H9 (cell line): ENCODE measurements at regions not wholly inside any gene's neighbourhood (a gene's known extent, or its start where the extent isn't known, plus 50 kb on each side); places are given as distances from the start of the nearest gene placed in this dataset.

Experiments
- DNase-seq: peaks from one replicate; pipeline ENCODE4 v3.0.0-alpha.2; 2017
- H2AFZ ChIP-seq: one replicate; pipeline ENCODE4 v1.6.1; 2013; ENCODE audit warnings: mild to moderate bottlenecking, low read length, control low read depth, moderate library complexity
- H2AK5ac ChIP-seq: 2 replicates; pipeline ENCODE4 v1.6.1; 2013; ENCODE audit warnings: low read length, control low read depth, mixed read lengths; ENCODE audit not compliant: insufficient read length
- H2BK120ac ChIP-seq: one replicate; pipeline ENCODE4 v1.6.1; 2013; ENCODE audit warnings: low read depth, mild to moderate bottlenecking, low read length, control low read depth, inconsistent platforms; ENCODE audit not compliant: poor library complexity, severe bottlenecking
- H2BK12ac ChIP-seq: 2 replicates; pipeline ENCODE4 v1.6.1; 2013; ENCODE audit warnings: low read length, control low read depth, mixed read lengths, low read depth; ENCODE audit not compliant: insufficient read length
- H2BK15ac ChIP-seq: 2 replicates; pipeline ENCODE4 v1.6.1; 2013; ENCODE audit warnings: low read depth, low read length, control low read depth
- H2BK20ac ChIP-seq: one replicate; pipeline ENCODE4 v1.6.1; 2013; ENCODE audit warnings: low read depth, mild to moderate bottlenecking, low read length, control low read depth, inconsistent platforms; ENCODE audit not compliant: poor library complexity, severe bottlenecking
- H2BK5ac ChIP-seq: 2 replicates; pipeline ENCODE4 v1.6.1; 2013; ENCODE audit warnings: low read length, control low read depth, mixed read lengths; ENCODE audit not compliant: insufficient read length
- H3K14ac ChIP-seq: 2 replicates; pipeline ENCODE4 v1.6.1; 2013; ENCODE audit warnings: low read length, control low read depth; ENCODE audit not compliant: insufficient read depth
- H3K18ac ChIP-seq: 2 replicates; pipeline ENCODE4 v1.6.1; 2013; ENCODE audit warnings: low read depth, mild to moderate bottlenecking, mixed read lengths, low read length, control low read depth; ENCODE audit not compliant: insufficient read length
- H3K23ac ChIP-seq: 2 replicates; pipeline ENCODE4 v1.6.1; 2013; ENCODE audit warnings: low read length, control low read depth, mixed read lengths, low read depth; ENCODE audit not compliant: insufficient read length
- H3K23me2 ChIP-seq: 2 replicates; pipeline ENCODE4 v1.6.1; 2013; ENCODE audit warnings: low read depth, mild to moderate bottlenecking, mixed read lengths, low read length, control low read depth; ENCODE audit not compliant: insufficient read length, poor library complexity, severe bottlenecking
- H3K27ac ChIP-seq: 2 replicates; pipeline ENCODE4 v1.5.1; 2013; ENCODE audit warnings: low read length, control low read depth, mixed read lengths, low read depth; ENCODE audit not compliant: insufficient read length
- H3K27me3 ChIP-seq: 2 replicates; pipeline ENCODE4 v1.6.1; 2013; ENCODE audit warnings: low read length, control low read depth, inconsistent platforms; ENCODE audit not compliant: insufficient read depth
- H3K4ac ChIP-seq: 2 replicates; pipeline ENCODE4 v1.6.1; 2013; ENCODE audit warnings: low read depth, mild to moderate bottlenecking, control low read depth, inconsistent platforms, low read length, moderate library complexity
- H3K4me1 ChIP-seq: 2 replicates; pipeline ENCODE4 v1.6.1; 2013; ENCODE audit warnings: low read length, control low read depth, inconsistent platforms; ENCODE audit not compliant: insufficient read depth
- H3K4me2 ChIP-seq: 2 replicates; pipeline ENCODE4 v1.6.1; 2013; ENCODE audit warnings: low read length, control low read depth, mixed read lengths; ENCODE audit not compliant: insufficient read length, insufficient read depth
- H3K56ac ChIP-seq: 2 replicates; pipeline ENCODE4 v1.6.1; 2013; ENCODE audit warnings: low read depth, mild to moderate bottlenecking, mixed read lengths, low read length, control low read depth; ENCODE audit not compliant: insufficient read length
- H3K79me1 ChIP-seq: 2 replicates; pipeline ENCODE4 v1.6.1; 2013; ENCODE audit warnings: low read depth, mild to moderate bottlenecking, moderate library complexity, low read length, control low read depth, inconsistent platforms; ENCODE audit not compliant: insufficient read depth, poor library complexity, severe bottlenecking
- H3K79me2 ChIP-seq: 2 replicates; pipeline ENCODE4 v1.6.1; 2013; ENCODE audit warnings: low read length, control low read depth, inconsistent platforms; ENCODE audit not compliant: insufficient read depth
- H3K9ac ChIP-seq: 2 replicates; pipeline ENCODE4 v1.6.1; 2013; ENCODE audit warnings: low read length, control low read depth, mixed read lengths; ENCODE audit not compliant: insufficient read length; ENCODE audit errors: extremely low read depth
- H3K9me3 ChIP-seq: one replicate; pipeline ENCODE4 v1.6.1; 2013; ENCODE audit warnings: low read depth, low read length, inconsistent platforms; ENCODE audit not compliant: control insufficient read depth
- H3T11ph ChIP-seq: one replicate; pipeline ENCODE4 v1.6.1; 2013; ENCODE audit warnings: mild to moderate bottlenecking, low read length, control low read depth, inconsistent platforms
- H4K20me1 ChIP-seq: one replicate; pipeline ENCODE4 v1.6.1; 2013; ENCODE audit not compliant: control insufficient read depth, insufficient read length, insufficient read depth
- H4K5ac ChIP-seq: 2 replicates; pipeline ENCODE4 v1.6.1; 2013; ENCODE audit warnings: low read depth, mild to moderate bottlenecking, mixed read lengths, low read length, control low read depth; ENCODE audit not compliant: insufficient read length
- H4K8ac ChIP-seq: replicated peaks from 2 replicates; pipeline ENCODE4 v1.6.1; 2013; ENCODE audit warnings: low read length, control low read depth, mixed read lengths, low read depth; ENCODE audit not compliant: insufficient read length
- H4K91ac ChIP-seq: 2 replicates; pipeline ENCODE4 v1.6.1; 2013; ENCODE audit warnings: low read depth, mild to moderate bottlenecking, moderate library complexity, mixed read lengths, low read length, control low read depth; ENCODE audit not compliant: insufficient read length
- H3K27ac Mint-ChIP-seq, 3 experiments: 2 replicates in 2 of 3; 3 replicates in 1 of 3; pipeline ENCODE4 v1.8.0; 2020 to 2021; ENCODE audit warnings: mixed read lengths in 3 of 3, mild to moderate bottlenecking in 1 of 3, moderate library complexity in 1 of 3
- H3K27me3 Mint-ChIP-seq: 2 replicates; pipeline ENCODE4 v1.8.0; 2021; ENCODE audit warnings: low read depth, mild to moderate bottlenecking, moderate library complexity, mixed read lengths
- H3K36me3 Mint-ChIP-seq, 3 experiments: 2 replicates in 2 of 3; 3 replicates in 1 of 3; pipeline ENCODE4 v1.8.0; 2020 to 2021; ENCODE audit warnings: low read depth in 3 of 3, mixed read lengths in 3 of 3; ENCODE audit not compliant: insufficient read depth in 1 of 3
- H3K4me1 Mint-ChIP-seq, 2 experiments: 2 replicates each; pipeline ENCODE4 v1.8.0; 2020; ENCODE audit warnings: mixed read lengths in 2 of 2
- H3K4me3 Mint-ChIP-seq, 2 experiments: 2 replicates in 1 of 2; 3 replicates in 1 of 2; pipeline ENCODE4 v1.8.0; 2020 to 2021; ENCODE audit warnings: mild to moderate bottlenecking in 2 of 2, mixed read lengths in 2 of 2, moderate library complexity in 1 of 2
- H3K9me3 Mint-ChIP-seq, 2 experiments: 2 replicates in 1 of 2; 3 replicates in 1 of 2; pipeline ENCODE4 v1.8.0; 2020; ENCODE audit warnings: mild to moderate bottlenecking in 2 of 2, mixed read lengths in 2 of 2, moderate library complexity in 1 of 2
- WGBS: extraction: QIAGEN DNeasy Blood & Tissue Kit; methylation state at CpG from one replicate; pipeline ENCODE4 v1.1.7; 2013; ENCODE audit warnings: missing lambda C conversion rate, low lambda C conversion rate, mixed read lengths; ENCODE audit not compliant: insufficient read length; ENCODE audit errors: extremely low coverage; 5-methylcytosine and 5-hydroxymethylcytosine counted together
- TF ChIP-seq, protein P1 (sequence below): fragments of 200-600 bp; sonication (generic); conservative IDR thresholded peaks from 3 replicates; pipeline ENCODE4 v1.8.0; 2021; ENCODE audit warnings: antibody characterized with exemption, mild to moderate bottlenecking

DNA sequence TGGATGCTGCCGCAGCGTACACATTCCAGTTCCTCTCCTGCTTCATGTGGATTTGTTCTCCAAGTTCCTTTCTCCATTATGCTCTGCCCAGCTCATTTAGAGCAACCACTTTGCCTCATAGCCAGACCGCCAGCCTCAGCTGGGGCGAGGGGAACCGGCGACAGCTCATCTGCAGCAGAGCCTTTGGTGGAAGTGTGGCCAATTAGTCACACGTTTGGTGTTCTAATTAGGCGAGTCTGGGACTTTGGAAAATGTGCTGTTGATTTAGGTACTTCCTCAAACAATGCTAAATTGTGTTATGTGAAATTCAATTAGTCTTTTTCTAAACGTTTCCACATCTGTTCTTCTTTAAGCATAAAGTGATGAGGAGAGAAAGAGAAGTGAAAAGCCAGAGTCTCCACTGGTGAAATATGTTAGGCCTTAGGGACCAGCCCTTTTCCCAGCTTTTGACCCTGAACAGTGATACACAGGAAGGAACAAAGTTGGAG lies 217.9 kb downstream of the TBX18 start:
- Histone ChIP-seq H3K79me2 (no peaks in the 10 kb centered on the region), H3K9me3 (no peaks in the 10 kb centered on the region), H2BK20ac (no peak overlapping the region), H3K4ac (no peak overlapping the region), H3K9ac (no peak overlapping the region), H2BK12ac (no peak overlapping the region), H3K18ac (no peak overlapping the region), H4K8ac (no peak overlapping the region), H3K27me3 (no peaks in the 10 kb centered on the region), H2BK15ac (no peak overlapping the region), H3K79me1 (no peaks in the 10 kb centered on the region), H2AFZ (no peak overlapping the region), H2AK5ac (no peak overlapping the region), H2BK120ac (no peak overlapping the region), H4K91ac (no peak overlapping the region), H3K23ac (no peak overlapping the region), H4K5ac (no peak overlapping the region), H3K56ac (no peak overlapping the region), H2BK5ac (no peak overlapping the region), H3K4me2 (no peak overlapping the region), H3K27ac (no peak overlapping the region), H3K4me1 (no peaks in the 10 kb centered on the region), H3K14ac (no peak overlapping the region), H3K23me2 (no peaks in the 10 kb centered on the region), H4K20me1 (no peaks in the 10 kb centered on the region), H3T11ph (no peak overlapping the region)
- Mint-ChIP-seq H3K27ac (peak overlapping the region in 1 of 3 experiments; percentile 68; a peak in 1 of 7 replicates), H3K36me3 (peaks cover 0 to 2% (median 0%) of the 10 kb centered on the region in 3 experiments; a peak in 2 of 7 replicates), H3K9me3 (peaks cover 5 to 11% of the 10 kb centered on the region in 2 experiments; a peak in 4 of 5 replicates), H3K27me3 (no peaks in the 10 kb centered on the region; the same call in 1 of the 2 replicates), H3K4me1 (no peaks in the 10 kb centered on the region), H3K4me3 (no peak overlapping the region)
- no peak for DNase-seq
- TF ChIP-seq, protein P1, sequence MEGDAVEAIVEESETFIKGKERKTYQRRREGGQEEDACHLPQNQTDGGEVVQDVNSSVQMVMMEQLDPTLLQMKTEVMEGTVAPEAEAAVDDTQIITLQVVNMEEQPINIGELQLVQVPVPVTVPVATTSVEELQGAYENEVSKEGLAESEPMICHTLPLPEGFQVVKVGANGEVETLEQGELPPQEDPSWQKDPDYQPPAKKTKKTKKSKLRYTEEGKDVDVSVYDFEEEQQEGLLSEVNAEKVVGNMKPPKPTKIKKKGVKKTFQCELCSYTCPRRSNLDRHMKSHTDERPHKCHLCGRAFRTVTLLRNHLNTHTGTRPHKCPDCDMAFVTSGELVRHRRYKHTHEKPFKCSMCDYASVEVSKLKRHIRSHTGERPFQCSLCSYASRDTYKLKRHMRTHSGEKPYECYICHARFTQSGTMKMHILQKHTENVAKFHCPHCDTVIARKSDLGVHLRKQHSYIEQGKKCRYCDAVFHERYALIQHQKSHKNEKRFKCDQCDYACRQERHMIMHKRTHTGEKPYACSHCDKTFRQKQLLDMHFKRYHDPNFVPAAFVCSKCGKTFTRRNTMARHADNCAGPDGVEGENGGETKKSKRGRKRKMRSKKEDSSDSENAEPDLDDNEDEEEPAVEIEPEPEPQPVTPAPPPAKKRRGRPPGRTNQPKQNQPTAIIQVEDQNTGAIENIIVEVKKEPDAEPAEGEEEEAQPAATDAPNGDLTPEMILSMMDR, result no peak
- WGBS, result no CpG with 5 or more reads among the region's 9 CpGs
